ENCODE measurements at regions not wholly inside any gene's neighbourhood (a gene's known extent, or its start where the extent isn't known, plus 50 kb on each side); places are given as distances from the start of the nearest gene placed in this dataset.

DNA sequence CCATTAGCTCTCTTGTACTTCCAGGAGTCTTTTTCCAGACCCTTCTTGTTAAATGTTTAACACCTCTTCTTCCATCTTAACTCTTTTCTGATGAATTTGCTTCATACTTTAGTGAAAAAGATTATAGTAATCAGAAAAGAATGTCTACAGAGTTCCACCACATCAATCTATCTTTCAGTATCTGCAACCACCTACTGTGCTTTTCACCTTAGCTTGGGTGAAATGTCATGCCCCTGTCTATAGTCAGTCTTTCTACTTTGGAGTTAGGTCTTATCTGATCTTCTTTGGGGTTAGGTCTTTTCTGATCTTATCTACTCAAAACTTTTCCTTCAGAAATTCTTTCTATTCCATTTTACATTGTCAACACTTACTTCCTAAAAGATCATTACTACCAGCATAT, 1310.2 kb downstream of the PCDH7 start:
- TF ChIP-seq, protein P1, sequence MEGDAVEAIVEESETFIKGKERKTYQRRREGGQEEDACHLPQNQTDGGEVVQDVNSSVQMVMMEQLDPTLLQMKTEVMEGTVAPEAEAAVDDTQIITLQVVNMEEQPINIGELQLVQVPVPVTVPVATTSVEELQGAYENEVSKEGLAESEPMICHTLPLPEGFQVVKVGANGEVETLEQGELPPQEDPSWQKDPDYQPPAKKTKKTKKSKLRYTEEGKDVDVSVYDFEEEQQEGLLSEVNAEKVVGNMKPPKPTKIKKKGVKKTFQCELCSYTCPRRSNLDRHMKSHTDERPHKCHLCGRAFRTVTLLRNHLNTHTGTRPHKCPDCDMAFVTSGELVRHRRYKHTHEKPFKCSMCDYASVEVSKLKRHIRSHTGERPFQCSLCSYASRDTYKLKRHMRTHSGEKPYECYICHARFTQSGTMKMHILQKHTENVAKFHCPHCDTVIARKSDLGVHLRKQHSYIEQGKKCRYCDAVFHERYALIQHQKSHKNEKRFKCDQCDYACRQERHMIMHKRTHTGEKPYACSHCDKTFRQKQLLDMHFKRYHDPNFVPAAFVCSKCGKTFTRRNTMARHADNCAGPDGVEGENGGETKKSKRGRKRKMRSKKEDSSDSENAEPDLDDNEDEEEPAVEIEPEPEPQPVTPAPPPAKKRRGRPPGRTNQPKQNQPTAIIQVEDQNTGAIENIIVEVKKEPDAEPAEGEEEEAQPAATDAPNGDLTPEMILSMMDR (IDR thresholded peaks at IDR 0.05), result no peak
- no peak for TF ChIP-seq POLR2AphosphoS5 (IDR thresholded peaks at IDR 0.05; ENCODE audit: low read depth, low read length)

Data from Panc1 (cell line).